ENCODE measurements at regions not wholly inside any gene's neighbourhood (a gene's known extent, or its start where the extent isn't known, plus 50 kb on each side); places are given as distances from the start of the nearest gene placed in this dataset.

GRCh38 chr4:67020438-67020797, 524.9 kb downstream of the CENPC start:
- H3K4me1 ChIP-seq = no peaks in the 10 kb centered on the region
- no peak for TF ChIP-seq CTCF (IDR thresholded peaks at IDR 0.05)
- TF ChIP-seq POLR2AphosphoS5 (IDR thresholded peaks at IDR 0.05) = no peak
- no peak for TF ChIP-seq POLR2A (IDR thresholded peaks at IDR 0.05)
- H3K27me3 ChIP-seq = no peaks in the 10 kb centered on the region
- H3K36me3 ChIP-seq = no peaks in the 10 kb centered on the region
- no peak overlapping the region for H3K4me3 ChIP-seq
- peaks cover 0 to 4% of the 10 kb centered on the region in 2 donors for H3K9me3 ChIP-seq
- intact Hi-C loops (cut with DNase I; ENCODE audit: low total_unique reads) = no loop called here
- no peak overlapping the region for H3K27ac ChIP-seq
- DNase-seq (ENCODE audit: low spot score in 2 of 2) = no peak

- H3K27ac ChIP-seq = no peak overlapping the region
- TF ChIP-seq POLR2A (IDR thresholded peaks at IDR 0.05) = no peak
- TF ChIP-seq CTCF (IDR thresholded peaks at IDR 0.05) = no peak
- TF ChIP-seq POLR2AphosphoS5 (IDR thresholded peaks at IDR 0.05) = no peak
- no peaks in the 10 kb centered on the region for H3K27me3 ChIP-seq
- no peak overlapping the region for H3K4me3 ChIP-seq
- peaks cover 0 to 4% of the 10 kb centered on the region in 2 donors for H3K9me3 ChIP-seq
- no peak for DNase-seq (ENCODE audit: low spot score in 2 of 2)
- H3K36me3 ChIP-seq = no peaks in the 10 kb centered on the region
- H3K4me1 ChIP-seq = no peaks in the 10 kb centered on the region
- intact Hi-C loops (cut with DNase I; ENCODE audit: low total_unique reads) = no loop called here
Measured at GRCh38 chr4:67019686-67020437, 525.4 kb downstream of the CENPC start.

- intact Hi-C loops (cut with DNase I; ENCODE audit: low total_unique reads) = no loop called here
- no peak overlapping the region for H3K4me3 ChIP-seq
- DNase-seq (ENCODE audit: low spot score in 2 of 2) = no peak
- peaks cover 0 to 4% of the 10 kb centered on the region in 2 donors for H3K9me3 ChIP-seq
- no peaks in the 10 kb centered on the region for H3K27me3 ChIP-seq
- TF ChIP-seq CTCF (IDR thresholded peaks at IDR 0.05) (no peak), POLR2A (IDR thresholded peaks at IDR 0.05) (no peak), POLR2AphosphoS5 (IDR thresholded peaks at IDR 0.05) (no peak)
- no peaks in the 10 kb centered on the region for H3K36me3 ChIP-seq
- no peak overlapping the region for H3K27ac ChIP-seq
- no peaks in the 10 kb centered on the region for H3K4me1 ChIP-seq
Measured at GRCh38 chr4:67014592-67014991, 530.7 kb downstream of the CENPC start.

- intact Hi-C loops (cut with DNase I; ENCODE audit: low total_unique reads) = no loop called here
- DNase-seq (ENCODE audit: low spot score in 2 of 2) = no peak
- Histone ChIP-seq H3K27me3 (no peaks in the 10 kb centered on the region), H3K27ac (no peak overlapping the region), H3K9me3 (no peaks in the 10 kb centered on the region), H3K36me3 (no peaks in the 10 kb centered on the region), H3K4me1 (no peaks in the 10 kb centered on the region), H3K4me3 (no peak overlapping the region)
- TF ChIP-seq POLR2A (IDR thresholded peaks at IDR 0.05) (no peak), POLR2AphosphoS5 (IDR thresholded peaks at IDR 0.05) (no peak), CTCF (IDR thresholded peaks at IDR 0.05) (no peak)
Measured at GRCh38 chr4:67006791-67007190, 538.5 kb downstream of the CENPC start.

GRCh38 chr4:66991521-66991920, 553.8 kb downstream of the CENPC start:
- intact Hi-C loops (cut with DNase I; ENCODE audit: low total_unique reads) = no loop called here
- no peaks in the 10 kb centered on the region for H3K36me3 ChIP-seq
- no peak overlapping the region for H3K27ac ChIP-seq
- H3K9me3 ChIP-seq = peaks cover 10 to 20% of the 10 kb centered on the region in 2 donors
- TF ChIP-seq POLR2AphosphoS5 (IDR thresholded peaks at IDR 0.05) = no peak
- TF ChIP-seq CTCF (IDR thresholded peaks at IDR 0.05) = no peak
- TF ChIP-seq POLR2A (IDR thresholded peaks at IDR 0.05) = no peak
- DNase-seq (ENCODE audit: low spot score in 2 of 2) = no peak
- no peak overlapping the region for H3K4me3 ChIP-seq
- no peaks in the 10 kb centered on the region for H3K4me1 ChIP-seq
- no peaks in the 10 kb centered on the region for H3K27me3 ChIP-seq

Measured in breast epithelium (tissue), 4 donors.